ACC112 (cell line): ENCODE measurements at regions not wholly inside any gene's neighbourhood (a gene's known extent, or its start where the extent isn't known, plus 50 kb on each side); places are given as distances from the start of the nearest gene placed in this dataset.
"Not testable (repeated sequence)": the region's sequence is repeated elsewhere in the genome, so short reads cannot be mapped to it uniquely, and the experiment has no call there.

Experiments
- H2AFZ ChIP-seq: fragments of 200-600 bp; sonication (generic); one replicate; pipeline ENCODE4 v1.6.0; 2017; ENCODE audit warnings: antibody characterized with exemption, low read length; ENCODE audit not compliant: unreplicated experiment
- H3K27ac ChIP-seq: fragments of 200-600 bp; sonication (generic); 2 replicates; pipeline ENCODE4 v1.5.1; 2014; ENCODE audit warnings: low read depth, mild to moderate bottlenecking, antibody characterized with exemption, low read length, moderate library complexity
- H3K27me3 ChIP-seq: fragments of 200-600 bp; sonication (generic); 2 replicates; pipeline ENCODE4 v1.6.1; 2014; ENCODE audit warnings: mild to moderate bottlenecking, antibody characterized with exemption, low read length, moderate library complexity, mixed read lengths; ENCODE audit not compliant: insufficient read depth
- H3K36me3 ChIP-seq: fragments of 200-600 bp; sonication (generic); 2 replicates; pipeline ENCODE4 v1.6.1; 2016; ENCODE audit warnings: mild to moderate bottlenecking, antibody characterized with exemption, low read length, moderate library complexity, mixed read lengths; ENCODE audit not compliant: insufficient read depth
- H3K4me1 ChIP-seq: fragments of 200-600 bp; sonication (generic); one replicate; pipeline ENCODE4 v1.6.1; 2016; ENCODE audit warnings: low read length, mixed read lengths; ENCODE audit not compliant: insufficient read depth, unreplicated experiment, control insufficient read depth
- H3K4me3 ChIP-seq: fragments of 200-600 bp; sonication (generic); 2 replicates; pipeline ENCODE4 v1.5.1; 2014; ENCODE audit warnings: mild to moderate bottlenecking, low read depth, low read length
- H3K79me2 ChIP-seq: fragments of 200-600 bp; sonication (generic); one replicate; pipeline ENCODE4 v1.6.0; 2016; ENCODE audit warnings: low read length; ENCODE audit not compliant: control insufficient read depth, unreplicated experiment, insufficient read depth

- Histone ChIP-seq H3K27ac (no peak overlapping the region), H2AFZ (no peak overlapping the region), H3K4me3 (no peak overlapping the region), H3K79me2 (no peaks in the 10 kb centered on the region), H3K27me3 (no peaks in the 10 kb centered on the region), H3K4me1 (no peaks in the 10 kb centered on the region), H3K36me3 (no peaks in the 10 kb centered on the region)
These were observed 270.7 kb downstream of the GRXCR1 start for GRCh38 chr4:43163101-43163792.

- Histone ChIP-seq H3K36me3 (no peaks in the 10 kb centered on the region), H3K27me3 (no peaks in the 10 kb centered on the region), H3K4me3 (no peak overlapping the region), H3K27ac (no peak overlapping the region), H3K79me2 (no peaks in the 10 kb centered on the region), H3K4me1 (no peaks in the 10 kb centered on the region), H2AFZ (no peak overlapping the region)
These were observed 297.2 kb downstream of the GRXCR1 start for GRCh38 chr4:43189741-43190140.

- H3K36me3 ChIP-seq, H3K27ac ChIP-seq, H3K27me3 ChIP-seq, H2AFZ ChIP-seq, H3K79me2 ChIP-seq, H3K4me3 ChIP-seq, H3K4me1 ChIP-seq: not testable (repeated sequence)
These were observed 320.1 kb downstream of the GRXCR1 start for GRCh38 chr4:43212576-43212975.

GRCh38 chr4:43223820-43224219, 331.3 kb downstream of the GRXCR1 start:
- H3K27ac ChIP-seq = no peak overlapping the region
- no peaks in the 10 kb centered on the region for H3K4me1 ChIP-seq
- H2AFZ ChIP-seq = no peak overlapping the region
- H3K79me2 ChIP-seq = no peaks in the 10 kb centered on the region
- no peaks in the 10 kb centered on the region for H3K36me3 ChIP-seq
- H3K4me3 ChIP-seq = no peak overlapping the region
- no peaks in the 10 kb centered on the region for H3K27me3 ChIP-seq

- H3K27me3 ChIP-seq = no peaks in the 10 kb centered on the region
- H3K27ac ChIP-seq = no peak overlapping the region
- no peaks in the 10 kb centered on the region for H3K4me1 ChIP-seq
- no peaks in the 10 kb centered on the region for H3K36me3 ChIP-seq
- H2AFZ ChIP-seq = no peak overlapping the region
- H3K79me2 ChIP-seq = no peaks in the 10 kb centered on the region
- no peak overlapping the region for H3K4me3 ChIP-seq
These were observed 332.0 kb downstream of the GRXCR1 start for GRCh38 chr4:43224559-43224958.

- Histone ChIP-seq H3K4me3 (no peak overlapping the region), H3K27ac (no peak overlapping the region), H3K4me1 (no peaks in the 10 kb centered on the region), H3K27me3 (no peaks in the 10 kb centered on the region), H3K79me2 (no peaks in the 10 kb centered on the region), H3K36me3 (no peaks in the 10 kb centered on the region), H2AFZ (no peak overlapping the region)
These were observed 340.8 kb downstream of the GRXCR1 start for GRCh38 chr4:43233321-43233720.

GRCh38 chr4:43234626-43235415, 342.3 kb downstream of the GRXCR1 start:
- Histone ChIP-seq H3K4me3 (no peak overlapping the region), H3K79me2 (no peaks in the 10 kb centered on the region), H3K36me3 (no peaks in the 10 kb centered on the region), H3K27ac (no peak overlapping the region), H3K27me3 (no peaks in the 10 kb centered on the region), H2AFZ (no peak overlapping the region), H3K4me1 (no peaks in the 10 kb centered on the region)

GRCh38 chr4:43238008-43238407, 345.5 kb downstream of the GRXCR1 start:
- H3K4me3 ChIP-seq = no peak overlapping the region
- no peaks in the 10 kb centered on the region for H3K27me3 ChIP-seq
- H2AFZ ChIP-seq = no peak overlapping the region
- no peaks in the 10 kb centered on the region for H3K79me2 ChIP-seq
- no peak overlapping the region for H3K27ac ChIP-seq
- no peaks in the 10 kb centered on the region for H3K4me1 ChIP-seq
- no peaks in the 10 kb centered on the region for H3K36me3 ChIP-seq

- Histone ChIP-seq H3K27me3 (no peaks in the 10 kb centered on the region), H3K4me1 (no peaks in the 10 kb centered on the region), H3K4me3 (no peak overlapping the region), H2AFZ (no peak overlapping the region), H3K36me3 (no peaks in the 10 kb centered on the region), H3K27ac (no peak overlapping the region), H3K79me2 (no peaks in the 10 kb centered on the region)
These were observed 346.1 kb downstream of the GRXCR1 start for GRCh38 chr4:43238585-43238984.

GRCh38 chr4:43241104-43241503, 348.6 kb downstream of the GRXCR1 start:
- H3K27me3 ChIP-seq = no peaks in the 10 kb centered on the region
- H2AFZ ChIP-seq = no peak overlapping the region
- H3K36me3 ChIP-seq = no peaks in the 10 kb centered on the region
- no peak overlapping the region for H3K4me3 ChIP-seq
- H3K27ac ChIP-seq = no peak overlapping the region
- no peaks in the 10 kb centered on the region for H3K79me2 ChIP-seq
- no peaks in the 10 kb centered on the region for H3K4me1 ChIP-seq

GRCh38 chr4:43242606-43243005, 350.1 kb downstream of the GRXCR1 start:
- Histone ChIP-seq H2AFZ (no peak overlapping the region), H3K27ac (no peak overlapping the region), H3K36me3 (no peaks in the 10 kb centered on the region), H3K4me1 (no peaks in the 10 kb centered on the region), H3K79me2 (no peaks in the 10 kb centered on the region), H3K4me3 (no peak overlapping the region), H3K27me3 (no peaks in the 10 kb centered on the region)
